GM12892 (cell line): ENCODE measurements at regions not wholly inside any gene's neighbourhood (a gene's known extent, or its start where the extent isn't known, plus 50 kb on each side); places are given as distances from the start of the nearest gene placed in this dataset.
"Not testable (repeated sequence)": the region's sequence is repeated elsewhere in the genome, so short reads cannot be mapped to it uniquely, and the experiment has no call there.

Source experiments
- DNase-seq: peaks from one replicate; pipeline ENCODE4 v3.0.0; 2011; ENCODE audit not compliant: insufficient read length
- FAIRE-seq: peaks from 2 replicates; lab custom pipeline; 2011; peaks lifted over from hg19 to GRCh38; lab: Jason Lieb, UNC
- POLR2A ChIP-seq: IDR thresholded peaks from 2 replicates; pipeline ENCODE4 v1.6.1; 2011; ENCODE audit warnings: low read depth, low read length, control low read depth
- POLR2AphosphoS5 ChIP-seq: IDR thresholded peaks from 2 replicates; pipeline ENCODE4 v1.6.1; 2011; ENCODE audit warnings: low read depth, low read length, control low read depth
- TAF1 ChIP-seq: IDR thresholded peaks from 2 replicates; pipeline ENCODE4 v1.6.1; 2011; ENCODE audit warnings: low read depth, mild to moderate bottlenecking, control low read depth, low read length, borderline replicate concordance

DNA sequence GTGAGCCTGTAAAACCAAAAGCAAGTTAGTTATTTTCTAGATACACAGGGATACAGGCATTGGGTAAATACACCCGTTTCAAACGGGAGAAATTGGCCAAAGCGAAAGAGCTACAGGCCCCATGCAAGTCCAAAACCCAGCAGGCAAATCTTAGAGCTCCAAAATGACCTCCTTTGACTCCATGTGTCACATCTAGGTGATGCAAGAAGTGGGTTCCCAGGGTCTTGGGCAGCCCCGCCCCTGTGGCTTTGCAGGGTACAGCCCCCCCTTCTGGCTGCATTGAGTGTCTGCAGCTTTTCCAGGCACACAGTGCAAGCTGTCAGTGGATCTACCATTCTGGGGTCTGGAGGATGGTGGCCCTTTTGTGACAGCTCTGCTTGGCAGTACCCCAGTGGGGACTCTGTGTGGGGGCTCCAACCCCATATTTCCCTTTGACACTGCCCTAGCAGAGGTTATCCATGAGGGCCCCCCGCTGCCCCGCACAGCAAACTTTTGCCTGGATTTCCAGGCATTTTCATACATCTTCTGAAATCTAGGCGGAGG, 1367.6 kb downstream of the CDH12 start:
- not testable (repeated sequence) for DNase-seq

DNA sequence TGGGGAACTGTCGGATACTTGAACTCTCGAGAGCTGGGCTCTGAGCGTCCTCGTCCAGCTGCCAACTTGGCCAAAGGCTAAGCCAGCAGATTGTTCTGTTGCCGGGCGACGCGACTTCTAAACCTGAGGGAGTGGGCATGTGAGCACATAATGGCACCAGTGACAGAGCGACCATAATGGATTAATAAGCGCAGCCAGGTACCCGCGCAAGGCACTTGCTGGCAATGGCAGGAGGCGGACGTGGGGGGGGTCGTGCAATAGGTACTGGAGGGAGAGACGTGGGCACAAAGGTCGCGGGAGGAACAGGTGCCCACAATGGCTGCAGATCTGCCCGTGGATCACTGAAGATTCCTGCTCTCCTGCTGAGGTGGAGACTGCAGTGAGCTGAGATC, 1368.7 kb downstream of the CDH12 start:
- not testable (repeated sequence) for FAIRE-seq

More for the DNA sequence above, 1367.6 kb downstream of the CDH12 start:
- FAIRE-seq: not testable (repeated sequence)

GRCh38 chr5:21483790-21484497, 1369.2 kb downstream of the CDH12 start:
- DNase-seq, FAIRE-seq: not testable (repeated sequence)

More for the DNA sequence above, 1368.7 kb downstream of the CDH12 start:
- not testable (repeated sequence) for DNase-seq

- not testable (repeated sequence) for DNase-seq, FAIRE-seq
These were observed 1370.0 kb downstream of the CDH12 start for GRCh38 chr5:21482983-21483650.

GRCh38 chr5:21482522-21482921, 1370.6 kb downstream of the CDH12 start:
- FAIRE-seq, DNase-seq: not testable (repeated sequence)

- FAIRE-seq, DNase-seq: not testable (repeated sequence)
These were observed 1371.5 kb downstream of the CDH12 start for GRCh38 chr5:21481320-21482270.

- not testable (repeated sequence) for DNase-seq
These were observed 1373.1 kb downstream of the CDH12 start for GRCh38 chr5:21480054-21480453.

GRCh38 chr5:21473981-21474380, 1379.2 kb downstream of the CDH12 start:
- FAIRE-seq, DNase-seq: not testable (repeated sequence)

More at GRCh38 chr5:21480054-21480453, 1373.1 kb downstream of the CDH12 start:
- not testable (repeated sequence) for FAIRE-seq

DNA sequence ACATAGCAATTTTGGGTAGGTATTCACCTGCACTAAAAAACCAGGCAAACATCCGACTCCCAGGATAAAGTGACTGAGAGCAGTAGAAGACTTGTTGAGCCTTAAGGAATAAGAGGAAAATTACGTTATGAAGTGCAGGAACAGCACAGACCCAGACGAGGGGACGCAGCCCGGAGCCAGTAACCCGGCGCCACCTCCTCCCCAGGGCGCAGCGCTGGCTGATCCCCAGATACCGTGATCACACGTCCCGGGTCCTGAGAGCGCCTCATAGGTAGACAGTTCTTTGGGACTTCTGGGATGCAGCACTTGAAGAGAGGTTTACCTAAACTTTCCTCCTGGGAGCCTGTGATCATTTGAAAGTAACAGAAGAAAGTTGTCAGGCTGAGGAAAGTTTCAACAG, 1379.7 kb downstream of the CDH12 start:
- FAIRE-seq, DNase-seq: not testable (repeated sequence)

DNA sequence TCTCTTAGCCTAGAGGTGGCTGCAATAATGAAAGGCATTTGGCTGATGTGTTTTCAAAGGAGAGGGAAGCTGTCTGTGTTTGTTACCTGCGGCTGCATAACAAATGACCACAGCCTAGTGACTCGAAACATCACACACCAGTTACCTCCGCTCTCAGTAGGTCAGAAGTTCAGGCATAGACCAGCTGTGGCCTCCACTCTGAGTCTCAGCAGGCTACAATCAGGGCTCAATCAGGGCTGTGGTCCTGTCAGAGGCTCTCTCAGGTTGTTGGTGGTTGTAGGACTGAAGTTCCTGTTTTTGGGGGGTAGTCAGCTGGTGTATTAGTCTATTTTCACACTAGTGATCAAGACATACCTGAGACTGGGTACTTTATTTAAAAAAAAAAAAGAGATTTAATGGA, 1381.5 kb downstream of the CDH12 start:
- FAIRE-seq, DNase-seq: not testable (repeated sequence)

- DNase-seq: not testable (repeated sequence)
These were observed 1383.5 kb downstream of the CDH12 start for GRCh38 chr5:21469523-21470101.

GRCh38 chr5:21467544-21467943, 1385.6 kb downstream of the CDH12 start:
- DNase-seq, FAIRE-seq: not testable (repeated sequence)

More at GRCh38 chr5:21469523-21470101, 1383.5 kb downstream of the CDH12 start:
- FAIRE-seq: not testable (repeated sequence)

GRCh38 chr5:21459744-21460073, 1393.4 kb downstream of the CDH12 start:
- DNase-seq, FAIRE-seq: not testable (repeated sequence)

- DNase-seq (no peak), FAIRE-seq (no peak)
- TF ChIP-seq POLR2AphosphoS5 (no peak), POLR2A (no peak), TAF1 (no peak)
These were observed 1400.7 kb downstream of the CDH12 start for GRCh38 chr5:21452449-21452848.
